Ishikawa (cell line): ENCODE measurements at regions not wholly inside any gene's neighbourhood (a gene's known extent, or its start where the extent isn't known, plus 50 kb on each side); places are given as distances from the start of the nearest gene placed in this dataset.

ENCODE experiments used
- CEBPB ChIP-seq: IDR thresholded peaks from 2 replicates; pipeline ENCODE4 v1.6.1; 2012
- CREB1 ChIP-seq: IDR thresholded peaks from 2 replicates; pipeline ENCODE4 v1.6.1; 2012; ENCODE audit warnings: low read depth
- EGR1 ChIP-seq: IDR thresholded peaks from 2 replicates; pipeline ENCODE4 v1.6.1; 2012
- EP300 ChIP-seq: IDR thresholded peaks from 2 replicates; pipeline ENCODE4 v1.6.1; 2012; ENCODE audit warnings: borderline replicate concordance
- FOXM1 ChIP-seq: IDR thresholded peaks from 2 replicates; pipeline ENCODE4 v1.6.1; 2012; ENCODE audit warnings: low read depth, borderline replicate concordance
- NFIC ChIP-seq: IDR thresholded peaks from 2 replicates; pipeline ENCODE4 v1.6.1; 2012
- RAD21 ChIP-seq: IDR thresholded peaks from 2 replicates; pipeline ENCODE4 v1.6.1; 2012; ENCODE audit warnings: low read depth
- TAF1 ChIP-seq: IDR thresholded peaks from 2 replicates; pipeline ENCODE4 v1.6.1; 2012; ENCODE audit warnings: low read depth, mild to moderate bottlenecking
- TCF12 ChIP-seq: IDR thresholded peaks from 2 replicates; pipeline ENCODE4 v1.6.1; 2012; ENCODE audit warnings: low read depth
- TEAD4 ChIP-seq: IDR thresholded peaks from 2 replicates; pipeline ENCODE4 v1.6.1; 2012
- YY1 ChIP-seq: IDR thresholded peaks from 2 replicates; pipeline ENCODE4 v1.6.1; 2012; ENCODE audit warnings: low read depth
- ZBTB7A ChIP-seq: IDR thresholded peaks from 2 replicates; pipeline ENCODE4 v1.6.1; 2012; ENCODE audit warnings: low read depth
- TF ChIP-seq, protein P1 (sequence below): IDR thresholded peaks from 2 replicates; pipeline ENCODE4 v1.6.1; 2012; ENCODE audit warnings: low read depth, mild to moderate bottlenecking
- TF ChIP-seq, protein P2 (sequence below): IDR thresholded peaks from 2 replicates; pipeline ENCODE4 v1.6.1; 2012
- TF ChIP-seq, protein P3 (sequence below): IDR thresholded peaks from 2 replicates; pipeline ENCODE4 v1.6.1; 2012

DNA sequence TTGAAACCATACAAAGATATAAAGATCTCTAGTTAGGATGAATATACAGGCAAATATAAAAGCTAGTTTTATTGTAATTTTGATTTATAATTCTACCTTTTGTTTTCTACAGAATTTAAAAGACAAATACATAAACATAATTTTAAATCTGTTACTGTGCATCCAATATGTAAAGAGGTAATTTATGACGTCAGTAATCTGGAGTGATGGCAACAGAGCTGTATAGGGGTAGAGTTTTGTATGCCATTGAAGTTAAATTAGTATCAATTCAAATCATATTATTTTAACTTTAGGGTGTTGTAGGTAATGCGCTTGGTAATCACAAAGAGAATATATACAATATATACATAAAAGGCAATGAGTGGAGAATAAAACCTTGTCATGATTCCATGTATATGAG lies 183.7 kb upstream of the ARHGAP24 start:
- TF ChIP-seq CEBPB (no peak), ZBTB7A (no peak), YY1 (no peak), RAD21 (no peak), TAF1 (no peak), FOXM1 (no peak), EP300 (no peak)
- TF ChIP-seq, protein P1, sequence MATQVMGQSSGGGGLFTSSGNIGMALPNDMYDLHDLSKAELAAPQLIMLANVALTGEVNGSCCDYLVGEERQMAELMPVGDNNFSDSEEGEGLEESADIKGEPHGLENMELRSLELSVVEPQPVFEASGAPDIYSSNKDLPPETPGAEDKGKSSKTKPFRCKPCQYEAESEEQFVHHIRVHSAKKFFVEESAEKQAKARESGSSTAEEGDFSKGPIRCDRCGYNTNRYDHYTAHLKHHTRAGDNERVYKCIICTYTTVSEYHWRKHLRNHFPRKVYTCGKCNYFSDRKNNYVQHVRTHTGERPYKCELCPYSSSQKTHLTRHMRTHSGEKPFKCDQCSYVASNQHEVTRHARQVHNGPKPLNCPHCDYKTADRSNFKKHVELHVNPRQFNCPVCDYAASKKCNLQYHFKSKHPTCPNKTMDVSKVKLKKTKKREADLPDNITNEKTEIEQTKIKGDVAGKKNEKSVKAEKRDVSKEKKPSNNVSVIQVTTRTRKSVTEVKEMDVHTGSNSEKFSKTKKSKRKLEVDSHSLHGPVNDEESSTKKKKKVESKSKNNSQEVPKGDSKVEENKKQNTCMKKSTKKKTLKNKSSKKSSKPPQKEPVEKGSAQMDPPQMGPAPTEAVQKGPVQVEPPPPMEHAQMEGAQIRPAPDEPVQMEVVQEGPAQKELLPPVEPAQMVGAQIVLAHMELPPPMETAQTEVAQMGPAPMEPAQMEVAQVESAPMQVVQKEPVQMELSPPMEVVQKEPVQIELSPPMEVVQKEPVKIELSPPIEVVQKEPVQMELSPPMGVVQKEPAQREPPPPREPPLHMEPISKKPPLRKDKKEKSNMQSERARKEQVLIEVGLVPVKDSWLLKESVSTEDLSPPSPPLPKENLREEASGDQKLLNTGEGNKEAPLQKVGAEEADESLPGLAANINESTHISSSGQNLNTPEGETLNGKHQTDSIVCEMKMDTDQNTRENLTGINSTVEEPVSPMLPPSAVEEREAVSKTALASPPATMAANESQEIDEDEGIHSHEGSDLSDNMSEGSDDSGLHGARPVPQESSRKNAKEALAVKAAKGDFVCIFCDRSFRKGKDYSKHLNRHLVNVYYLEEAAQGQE, result no peak

DNA sequence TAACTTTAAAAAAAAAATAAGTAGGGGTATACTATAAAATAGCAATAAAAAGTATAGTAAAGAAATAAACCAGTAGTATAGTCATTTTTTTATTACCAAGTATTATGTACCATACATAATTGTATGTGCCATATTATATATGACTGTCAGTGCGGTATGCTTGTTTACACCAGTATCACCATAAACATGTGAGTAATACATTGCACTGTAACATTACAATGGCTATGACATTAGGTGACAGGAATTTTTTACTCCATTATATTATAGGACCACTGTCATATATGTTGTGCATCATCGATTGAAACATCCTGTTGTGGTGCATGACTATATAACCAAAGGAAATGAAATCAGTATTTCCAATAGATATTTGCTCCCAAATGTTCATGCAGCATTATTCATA lies 176.9 kb upstream of the ARHGAP24 start:
- no peak for TF ChIP-seq ZBTB7A
- no peak for TF ChIP-seq TAF1
- TF ChIP-seq TEAD4, result no peak
- TF ChIP-seq, protein P2, sequence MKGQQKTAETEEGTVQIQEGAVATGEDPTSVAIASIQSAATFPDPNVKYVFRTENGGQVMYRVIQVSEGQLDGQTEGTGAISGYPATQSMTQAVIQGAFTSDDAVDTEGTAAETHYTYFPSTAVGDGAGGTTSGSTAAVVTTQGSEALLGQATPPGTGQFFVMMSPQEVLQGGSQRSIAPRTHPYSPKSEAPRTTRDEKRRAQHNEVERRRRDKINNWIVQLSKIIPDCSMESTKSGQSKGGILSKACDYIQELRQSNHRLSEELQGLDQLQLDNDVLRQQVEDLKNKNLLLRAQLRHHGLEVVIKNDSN, result no peak
- TF ChIP-seq NFIC, result no peak
- no peak for TF ChIP-seq EP300
- no peak for TF ChIP-seq FOXM1
- TF ChIP-seq TCF12, result no peak
- no peak for TF ChIP-seq EGR1
- no peak for TF ChIP-seq CEBPB
- TF ChIP-seq, protein P1, result no peak
- no peak for TF ChIP-seq YY1

DNA sequence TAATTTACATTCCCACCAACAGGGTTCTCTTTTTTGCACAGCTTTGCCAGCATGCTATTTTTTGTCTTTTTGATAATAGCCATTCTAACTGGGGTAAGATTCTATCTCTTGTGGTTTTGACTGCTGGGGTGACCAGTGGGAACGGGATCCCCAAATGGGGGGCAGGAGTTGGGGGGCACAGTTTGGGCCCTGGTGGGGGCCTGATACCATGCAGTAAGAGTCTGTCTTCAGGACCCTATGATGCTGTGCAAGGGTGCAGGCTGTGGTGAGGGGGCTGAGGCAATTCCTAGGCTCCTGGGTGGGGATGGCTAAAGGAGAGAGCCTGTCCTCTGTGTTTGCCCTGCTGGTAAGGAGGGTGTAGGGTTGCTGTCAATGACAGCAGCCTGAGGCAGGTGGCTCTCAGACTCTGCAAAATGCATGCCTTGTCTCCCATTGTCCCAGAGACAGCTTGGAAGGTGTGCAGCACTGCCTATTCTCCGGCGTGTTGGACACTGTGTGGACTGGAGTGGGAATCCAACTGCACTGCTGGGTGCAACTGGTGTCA lies 172.7 kb upstream of the ARHGAP24 start:
- TF ChIP-seq EP300 (no peak), TEAD4 (no peak), NFIC (no peak), ZBTB7A (no peak), TAF1 (no peak), TCF12 (no peak), RAD21 (no peak), CREB1 (no peak), EGR1 (no peak), FOXM1 (no peak), CEBPB (no peak), YY1 (no peak)
- TF ChIP-seq, protein P3, sequence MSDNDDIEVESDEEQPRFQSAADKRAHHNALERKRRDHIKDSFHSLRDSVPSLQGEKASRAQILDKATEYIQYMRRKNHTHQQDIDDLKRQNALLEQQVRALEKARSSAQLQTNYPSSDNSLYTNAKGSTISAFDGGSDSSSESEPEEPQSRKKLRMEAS, result no peak
- TF ChIP-seq, protein P1, result no peak
- TF ChIP-seq, protein P2, result no peak

DNA sequence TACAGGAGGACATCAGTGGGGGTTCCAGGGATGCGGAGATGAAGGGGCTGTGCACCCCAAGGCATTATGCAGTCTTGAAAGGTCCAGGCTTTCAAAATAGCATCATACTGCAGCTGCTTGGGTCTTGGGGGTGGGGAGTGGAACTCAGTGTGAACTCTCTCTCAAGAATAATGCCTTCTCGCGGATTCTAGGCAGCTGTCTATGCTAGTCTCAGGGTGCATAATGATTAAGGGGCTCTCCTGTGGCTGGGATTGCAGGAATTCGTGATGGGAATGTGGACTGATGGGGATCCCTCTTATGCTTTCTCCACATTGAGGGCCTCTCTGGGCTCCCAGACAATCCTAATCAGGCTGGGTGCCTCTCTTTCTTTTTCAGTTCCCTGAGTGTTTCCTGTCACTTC lies 172.2 kb upstream of the ARHGAP24 start:
- TF ChIP-seq TAF1 (no peak), CEBPB (no peak), YY1 (no peak), TEAD4 (no peak), EP300 (no peak), FOXM1 (no peak)
- TF ChIP-seq, protein P3, result no peak

DNA sequence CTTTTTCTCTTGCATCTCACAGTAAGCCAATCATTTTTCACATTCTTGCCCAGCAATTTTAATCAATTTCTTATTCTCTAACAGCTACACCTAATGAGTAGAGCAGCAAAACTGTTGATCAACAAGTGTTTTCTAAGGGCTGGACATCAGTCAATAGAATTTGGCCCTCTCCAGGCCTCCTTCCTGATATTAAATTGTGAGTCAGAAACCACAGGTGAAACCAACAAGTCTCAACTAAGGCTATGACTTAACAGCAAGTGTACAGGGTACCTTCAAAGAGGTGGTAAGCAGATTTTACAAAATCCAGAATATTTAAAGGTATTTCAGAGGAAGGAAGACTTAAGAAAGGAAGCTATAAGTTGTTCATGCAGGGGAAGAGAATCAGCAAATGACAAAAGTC lies 156.5 kb upstream of the ARHGAP24 start:
- no peak for TF ChIP-seq CEBPB
- TF ChIP-seq CREB1, result no peak
- TF ChIP-seq, protein P2, result no peak
- TF ChIP-seq FOXM1, result no peak
- no peak for TF ChIP-seq RAD21
- TF ChIP-seq EGR1, result no peak
- no peak for TF ChIP-seq YY1
- no peak for TF ChIP-seq ZBTB7A
- TF ChIP-seq, protein P3, result no peak
- TF ChIP-seq EP300, result no peak
